ENCODE measurements at regions not wholly inside any gene's neighbourhood (a gene's known extent, or its start where the extent isn't known, plus 50 kb on each side); places are given as distances from the start of the nearest gene placed in this dataset.
A peak's percentile ranks its signal among the peaks of the same experiment; 100 is the strongest.

GRCh38 chr21:18524097-18524880 lies 120.7 kb upstream of the TMPRSS15 start:
- WGBS, 2 donors = 51 to 63% methylated on average over 7 of the region's 7 CpGs
- Histone ChIP-seq H3K4me1 (ENCODE audit: control insufficient read depth in 5 of 5, insufficient read depth in 5 of 5, low read length in 5 of 5) (peaks cover 0 to 17% (median 3%) of the 10 kb centered on the region in 5 donors), H3K36me3 (ENCODE audit: control insufficient read depth in 4 of 4, insufficient read depth in 4 of 4, low read length in 4 of 4) (no peaks in the 10 kb centered on the region), H3K9me3 (ENCODE audit: control insufficient read depth in 4 of 4, insufficient read depth in 3 of 4, low read length in 3 of 4) (no peaks in the 10 kb centered on the region), H3K4me3 (no peak overlapping the region), H3K27ac (ENCODE audit: low read depth in 1 of 2, low read length in 1 of 2) (no peak overlapping the region), H3K27me3 (ENCODE audit: control insufficient read depth in 3 of 3, insufficient read depth in 3 of 3, low read length in 2 of 3) (no peaks in the 10 kb centered on the region), H3K9ac (ENCODE audit: insufficient read depth in 1 of 2, low read length in 2 of 2) (no peak overlapping the region)
- ATAC-seq (ENCODE audit: insufficient read depth, low FRiP score) = no peak
- peak in 2 of 3 donors; percentile 18 to 22 for DNase-seq
- no peak for TF ChIP-seq CTCF (IDR thresholded peaks at IDR 0.05; ENCODE audit: control extremely low read depth, extremely low read depth)

GRCh38 chr21:18529254-18529653 lies 125.7 kb upstream of the TMPRSS15 start:
- DNase-seq = peak in 2 of 3 donors; percentile 42 to 65
- WGBS, 2 donors = 27 to 64% methylated on average over 1 of the region's 1 CpG
- no peak overlapping the region for H3K27ac ChIP-seq (ENCODE audit: low read depth in 1 of 2, low read length in 1 of 2)
- H3K9me3 ChIP-seq (ENCODE audit: control insufficient read depth in 4 of 4, insufficient read depth in 3 of 4, low read length in 3 of 4) = no peaks in the 10 kb centered on the region
- no peaks in the 10 kb centered on the region for H3K36me3 ChIP-seq (ENCODE audit: control insufficient read depth in 4 of 4, insufficient read depth in 4 of 4, low read length in 4 of 4)
- ATAC-seq (ENCODE audit: insufficient read depth, low FRiP score) = no peak
- H3K4me1 ChIP-seq (ENCODE audit: control insufficient read depth in 5 of 5, insufficient read depth in 5 of 5, low read length in 5 of 5) = peaks cover 0 to 9% (median 3%) of the 10 kb centered on the region in 5 donors
- H3K27me3 ChIP-seq (ENCODE audit: control insufficient read depth in 3 of 3, insufficient read depth in 3 of 3, low read length in 2 of 3) = no peaks in the 10 kb centered on the region
- H3K9ac ChIP-seq (ENCODE audit: insufficient read depth in 1 of 2, low read length in 2 of 2) = no peak overlapping the region
- no peak overlapping the region for H3K4me3 ChIP-seq
- TF ChIP-seq CTCF (IDR thresholded peaks at IDR 0.05; ENCODE audit: control extremely low read depth, extremely low read depth) = no peak

- H3K36me3 ChIP-seq (ENCODE audit: control insufficient read depth in 4 of 4, insufficient read depth in 4 of 4, low read length in 4 of 4) = no peaks in the 10 kb centered on the region
- no peak overlapping the region for H3K27ac ChIP-seq (ENCODE audit: low read depth in 1 of 2, low read length in 1 of 2)
- DNase-seq = no peak
- no peak overlapping the region for H3K4me3 ChIP-seq
- H3K27me3 ChIP-seq (ENCODE audit: control insufficient read depth in 3 of 3, insufficient read depth in 3 of 3, low read length in 2 of 3) = no peaks in the 10 kb centered on the region
- H3K4me1 ChIP-seq (ENCODE audit: control insufficient read depth in 5 of 5, insufficient read depth in 5 of 5, low read length in 5 of 5) = no peaks in the 10 kb centered on the region
- ATAC-seq (ENCODE audit: insufficient read depth, low FRiP score) = no peak
- WGBS, 2 donors = 61 to 69% methylated on average over 2 of the region's 2 CpGs
- H3K9me3 ChIP-seq (ENCODE audit: control insufficient read depth in 4 of 4, insufficient read depth in 3 of 4, low read length in 3 of 4) = no peaks in the 10 kb centered on the region
- TF ChIP-seq CTCF (IDR thresholded peaks at IDR 0.05; ENCODE audit: control extremely low read depth, extremely low read depth) = no peak
- H3K9ac ChIP-seq (ENCODE audit: insufficient read depth in 1 of 2, low read length in 2 of 2) = no peak overlapping the region
These were observed 138.5 kb upstream of the TMPRSS15 start for GRCh38 chr21:18542081-18542480.

Measured in lung (tissue), 11 donors.